ENCODE measurements at regions not wholly inside any gene's neighbourhood (a gene's known extent, or its start where the extent isn't known, plus 50 kb on each side); places are given as distances from the start of the nearest gene placed in this dataset.

- TF ChIP-seq, protein P1, sequence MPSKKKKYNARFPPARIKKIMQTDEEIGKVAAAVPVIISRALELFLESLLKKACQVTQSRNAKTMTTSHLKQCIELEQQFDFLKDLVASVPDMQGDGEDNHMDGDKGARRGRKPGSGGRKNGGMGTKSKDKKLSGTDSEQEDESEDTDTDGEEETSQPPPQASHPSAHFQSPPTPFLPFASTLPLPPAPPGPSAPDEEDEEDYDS (CRISPR knock-in tag; IDR thresholded peaks at IDR 0.05), result peak; percentile 47
- TF ChIP-seq NR2F2 (IDR thresholded peaks at IDR 0.05; ENCODE audit: borderline replicate concordance, low read depth), result peak; percentile 41; the same call in 1 of the 2 replicates
- TF ChIP-seq ARNT2 (CRISPR knock-in tag; IDR thresholded peaks at IDR 0.05; ENCODE audit: low read depth), result 0 out of 2 replicates have a peak, but pooled peaks have one; percentile 49
- TF ChIP-seq ZSCAN21 (CRISPR knock-in tag; IDR thresholded peaks at IDR 0.05; ENCODE audit: borderline replicate concordance), result peak; percentile 71; the same call in 1 of the 2 replicates
- TF ChIP-seq KDM5B (CRISPR knock-in tag; IDR thresholded peaks at IDR 0.05; ENCODE audit: borderline replicate concordance), result no peak
- TF ChIP-seq, protein P2, sequence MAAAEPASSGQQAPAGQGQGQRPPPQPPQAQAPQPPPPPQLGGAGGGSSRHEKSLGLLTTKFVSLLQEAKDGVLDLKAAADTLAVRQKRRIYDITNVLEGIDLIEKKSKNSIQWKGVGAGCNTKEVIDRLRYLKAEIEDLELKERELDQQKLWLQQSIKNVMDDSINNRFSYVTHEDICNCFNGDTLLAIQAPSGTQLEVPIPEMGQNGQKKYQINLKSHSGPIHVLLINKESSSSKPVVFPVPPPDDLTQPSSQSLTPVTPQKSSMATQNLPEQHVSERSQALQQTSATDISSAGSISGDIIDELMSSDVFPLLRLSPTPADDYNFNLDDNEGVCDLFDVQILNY (CRISPR knock-in tag; conservative IDR thresholded peaks at IDR 0.05), result no peak
- no peak for TF ChIP-seq KMT2A (CRISPR knock-in tag; IDR thresholded peaks at IDR 0.05)
- no peak for TF ChIP-seq HES4 (CRISPR knock-in tag; IDR thresholded peaks at IDR 0.05; ENCODE audit: borderline replicate concordance)
- TF ChIP-seq JUN (CRISPR knock-in tag; IDR thresholded peaks at IDR 0.05), result no peak
- TF ChIP-seq ZNF274 (CRISPR knock-in tag; IDR thresholded peaks at IDR 0.05), result no peak
- TF ChIP-seq, protein P3, sequence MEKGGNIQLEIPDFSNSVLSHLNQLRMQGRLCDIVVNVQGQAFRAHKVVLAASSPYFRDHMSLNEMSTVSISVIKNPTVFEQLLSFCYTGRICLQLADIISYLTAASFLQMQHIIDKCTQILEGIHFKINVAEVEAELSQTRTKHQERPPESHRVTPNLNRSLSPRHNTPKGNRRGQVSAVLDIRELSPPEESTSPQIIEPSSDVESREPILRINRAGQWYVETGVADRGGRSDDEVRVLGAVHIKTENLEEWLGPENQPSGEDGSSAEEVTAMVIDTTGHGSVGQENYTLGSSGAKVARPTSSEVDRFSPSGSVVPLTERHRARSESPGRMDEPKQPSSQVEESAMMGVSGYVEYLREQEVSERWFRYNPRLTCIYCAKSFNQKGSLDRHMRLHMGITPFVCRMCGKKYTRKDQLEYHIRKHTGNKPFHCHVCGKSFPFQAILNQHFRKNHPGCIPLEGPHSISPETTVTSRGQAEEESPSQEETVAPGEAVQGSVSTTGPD (CRISPR knock-in tag; IDR thresholded peaks at IDR 0.05), result no peak
- no peak; the same call in 1 of the 2 replicates for TF ChIP-seq GFI1 (CRISPR knock-in tag; IDR thresholded peaks at IDR 0.05; ENCODE audit: borderline replicate concordance)
- no peak for TF ChIP-seq U2AF2 (IDR thresholded peaks at IDR 0.05; ENCODE audit: low read depth, low read length)
- TF ChIP-seq ZNF609 (CRISPR knock-in tag; IDR thresholded peaks at IDR 0.05; ENCODE audit: borderline replicate concordance), result peak; percentile 86; the same call in 1 of the 2 replicates
- no peak for TF ChIP-seq ZNF883 (CRISPR knock-in tag; IDR thresholded peaks at IDR 0.05; ENCODE audit: not compliant biosample characterization)
- peak; percentile 75 for TF ChIP-seq ZMYM2 (CRISPR knock-in tag; IDR thresholded peaks at IDR 0.05)
- TF ChIP-seq ZNF816 (CRISPR knock-in tag; IDR thresholded peaks at IDR 0.05; ENCODE audit: borderline replicate concordance), result no peak
- no peak for TF ChIP-seq SAFB2 (CRISPR knock-in tag; IDR thresholded peaks at IDR 0.05; ENCODE audit: borderline replicate concordance, low read depth)
- TF ChIP-seq SRF (IDR thresholded peaks at IDR 0.05; ENCODE audit: low read depth, low read length), result no peak
- TF ChIP-seq, protein P4, sequence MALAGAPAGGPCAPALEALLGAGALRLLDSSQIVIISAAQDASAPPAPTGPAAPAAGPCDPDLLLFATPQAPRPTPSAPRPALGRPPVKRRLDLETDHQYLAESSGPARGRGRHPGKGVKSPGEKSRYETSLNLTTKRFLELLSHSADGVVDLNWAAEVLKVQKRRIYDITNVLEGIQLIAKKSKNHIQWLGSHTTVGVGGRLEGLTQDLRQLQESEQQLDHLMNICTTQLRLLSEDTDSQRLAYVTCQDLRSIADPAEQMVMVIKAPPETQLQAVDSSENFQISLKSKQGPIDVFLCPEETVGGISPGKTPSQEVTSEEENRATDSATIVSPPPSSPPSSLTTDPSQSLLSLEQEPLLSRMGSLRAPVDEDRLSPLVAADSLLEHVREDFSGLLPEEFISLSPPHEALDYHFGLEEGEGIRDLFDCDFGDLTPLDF (CRISPR knock-in tag; IDR thresholded peaks at IDR 0.05), result no peak
- no peak for TF ChIP-seq HOXA5 (CRISPR knock-in tag; IDR thresholded peaks at IDR 0.05)
- TF ChIP-seq MTA1 (CRISPR knock-in tag; IDR thresholded peaks at IDR 0.05; ENCODE audit: borderline replicate concordance), result peak; percentile 62; the same call in 1 of the 2 replicates
Measured at GRCh38 chr1:182249201-182249676, 142.4 kb downstream of the GLUL start (continued).
